ENCODE measurements at regions not wholly inside any gene's neighbourhood (a gene's known extent, or its start where the extent isn't known, plus 50 kb on each side); places are given as distances from the start of the nearest gene placed in this dataset.
"Not testable (repeated sequence)": the region's sequence is repeated elsewhere in the genome, so short reads cannot be mapped to it uniquely, and the experiment has no call there.

GRCh38 chr2:190742431-190742830, 93.5 kb downstream of the NAB1 start:
- no peak for DNase-seq

- no peak for DNase-seq
Measured at GRCh38 chr2:190744041-190744440, 95.2 kb downstream of the NAB1 start.

- peak; percentile 74 for DNase-seq
Measured at GRCh38 chr2:190746971-190747761, 98.3 kb downstream of the NAB1 start.

GRCh38 chr2:190748966-190749365, 100.1 kb downstream of the NAB1 start:
- DNase-seq: no peak

- DNase-seq: no peak
Measured at GRCh38 chr2:190755772-190756415, 107.0 kb downstream of the NAB1 start.

GRCh38 chr2:190759749-190760213, 110.9 kb downstream of the NAB1 start:
- DNase-seq: peak; percentile 65

GRCh38 chr2:190760353-190761150, 111.7 kb downstream of the NAB1 start:
- not testable (repeated sequence) for DNase-seq

- not testable (repeated sequence) for DNase-seq
Measured at GRCh38 chr2:190761216-190761615, 112.3 kb downstream of the NAB1 start.

- no peak for DNase-seq
Measured at GRCh38 chr2:190762566-190762965, 113.7 kb downstream of the NAB1 start.

GRCh38 chr2:190763100-190763499, 114.2 kb downstream of the NAB1 start:
- no peak for DNase-seq

- DNase-seq: no peak
Measured at GRCh38 chr2:190763901-190764514, 115.1 kb downstream of the NAB1 start.

- DNase-seq: peak; percentile 60
Measured at GRCh38 chr2:190765386-190766173, 115.0 kb upstream of the GLS start.

GRCh38 chr2:190766174-190766572, 114.4 kb upstream of the GLS start:
- DNase-seq: no peak

GRCh38 chr2:190766595-190766994, 114.0 kb upstream of the GLS start:
- no peak for DNase-seq

GRCh38 chr2:190767821-190768220, 112.8 kb upstream of the GLS start:
- DNase-seq: no peak

- no peak for DNase-seq
Measured at GRCh38 chr2:190769258-190769657, 111.4 kb upstream of the GLS start.

GRCh38 chr2:190771726-190772125, 108.9 kb upstream of the GLS start:
- DNase-seq: no peak

GRCh38 chr2:190780594-190780993, 100.0 kb upstream of the GLS start:
- no peak for DNase-seq

GRCh38 chr2:190781604-190782198, 98.9 kb upstream of the GLS start:
- DNase-seq: peak; percentile 72

GRCh38 chr2:190782264-190782663, 98.4 kb upstream of the GLS start:
- DNase-seq: no peak

GRCh38 chr2:190783513-190784263, 96.9 kb upstream of the GLS start:
- no peak for DNase-seq
